Activated T-cell treated with anti-CD3 and anti-CD28 coated beads, Interleukin-2, amount 50 U/mL, for 72 hours (primary cell): ENCODE measurements at regions not wholly inside any gene's neighbourhood (a gene's known extent, or its start where the extent isn't known, plus 50 kb on each side); places are given as distances from the start of the nearest gene placed in this dataset.

Experiments
- ATAC-seq, 2 donors: fragments of 150-1000 bp; cut with Tn5 transposase; replicated peaks in 1 of 2; 2 replicates each; pipeline ENCODE4 v1.10.0; 2021; ENCODE audit warnings: moderate library complexity in 2 of 2, mild to moderate bottlenecking in 1 of 2
- DNase-seq, 2 donors: peaks; one replicate each; pipeline ENCODE4 v3.0.0; 2021 to 2022; ENCODE audit warnings: mixed read lengths in 1 of 2
- H3K27ac Mint-ChIP-seq: one replicate; pipeline ENCODE4 v1.8.0; 2022; ENCODE audit warnings: mild to moderate bottlenecking, moderate library complexity, mixed read lengths
- H3K27me3 Mint-ChIP-seq: one replicate; pipeline ENCODE4 v1.8.0; 2022; ENCODE audit warnings: low read depth, mixed read lengths
- H3K36me3 Mint-ChIP-seq, 2 donors: one replicate each; pipeline ENCODE4 v1.8.0; 2022; ENCODE audit warnings: mixed read lengths in 2 of 2, mild to moderate bottlenecking in 1 of 2; ENCODE audit not compliant: insufficient read depth in 2 of 2
- H3K4me1 Mint-ChIP-seq: one replicate; pipeline ENCODE4 v1.8.0; 2022; ENCODE audit warnings: low read depth, mixed read lengths
- H3K4me3 Mint-ChIP-seq, 2 donors: one replicate each; pipeline ENCODE4 v1.8.0; 2022; ENCODE audit warnings: mild to moderate bottlenecking in 2 of 2, mixed read lengths in 2 of 2, moderate library complexity in 2 of 2
- H3K9me3 Mint-ChIP-seq, 2 donors: one replicate each; pipeline ENCODE4 v1.8.0; 2022; ENCODE audit warnings: mixed read lengths in 2 of 2

GRCh38 chr6:147757291-147757690 is 248.8 kb downstream of the SAMD5 start:
- Mint-ChIP-seq H3K9me3 (peaks cover 6 to 9% of the 10 kb centered on the region in 2 donors), H3K27me3 (no peaks in the 10 kb centered on the region), H3K4me3 (no peak overlapping the region), H3K4me1 (no peaks in the 10 kb centered on the region), H3K36me3 (no peaks in the 10 kb centered on the region), H3K27ac (no peak overlapping the region)
- ATAC-seq (no peak), DNase-seq (no peak)

- peaks cover 6 to 9% of the 10 kb centered on the region in 2 donors for H3K9me3 Mint-ChIP-seq
- H3K4me1 Mint-ChIP-seq = no peaks in the 10 kb centered on the region
- no peaks in the 10 kb centered on the region for H3K36me3 Mint-ChIP-seq
- no peak overlapping the region for H3K4me3 Mint-ChIP-seq
- H3K27me3 Mint-ChIP-seq = no peaks in the 10 kb centered on the region
- no peak overlapping the region for H3K27ac Mint-ChIP-seq
- ATAC-seq = no peak
- no peak for DNase-seq
Measured at GRCh38 chr6:147758303-147758702, 249.8 kb downstream of the SAMD5 start.

GRCh38 chr6:147759093-147759492 is 250.6 kb downstream of the SAMD5 start:
- Mint-ChIP-seq H3K27ac (no peak overlapping the region), H3K27me3 (no peaks in the 10 kb centered on the region)
- no peak for ATAC-seq

GRCh38 chr6:147759536-147759935 is 251.0 kb downstream of the SAMD5 start:
- no peaks in the 10 kb centered on the region for H3K36me3 Mint-ChIP-seq
- peaks cover 0 to 5% of the 10 kb centered on the region in 2 donors for H3K9me3 Mint-ChIP-seq
- H3K4me3 Mint-ChIP-seq = no peak overlapping the region
- ATAC-seq = no peak
- H3K27me3 Mint-ChIP-seq = no peaks in the 10 kb centered on the region
- H3K27ac Mint-ChIP-seq = no peak overlapping the region
- H3K4me1 Mint-ChIP-seq = no peaks in the 10 kb centered on the region
- no peak for DNase-seq

More at GRCh38 chr6:147759093-147759492, 250.6 kb downstream of the SAMD5 start:
- H3K9me3 Mint-ChIP-seq = peaks cover 0 to 5% of the 10 kb centered on the region in 2 donors
- H3K4me3 Mint-ChIP-seq = no peak overlapping the region
- no peak for DNase-seq
- H3K36me3 Mint-ChIP-seq = no peaks in the 10 kb centered on the region
- H3K4me1 Mint-ChIP-seq = no peaks in the 10 kb centered on the region

- H3K36me3 Mint-ChIP-seq = no peaks in the 10 kb centered on the region
- H3K9me3 Mint-ChIP-seq = peaks cover 0 to 3% of the 10 kb centered on the region in 2 donors
- no peak overlapping the region for H3K27ac Mint-ChIP-seq
- H3K4me3 Mint-ChIP-seq = no peak overlapping the region
- no peaks in the 10 kb centered on the region for H3K4me1 Mint-ChIP-seq
- no peak for ATAC-seq
- H3K27me3 Mint-ChIP-seq = no peaks in the 10 kb centered on the region
- no peak for DNase-seq
Measured at GRCh38 chr6:147765541-147765940, 257.1 kb downstream of the SAMD5 start.

- Mint-ChIP-seq H3K9me3 (peaks cover 0 to 3% of the 10 kb centered on the region in 2 donors), H3K4me1 (no peaks in the 10 kb centered on the region), H3K27me3 (no peaks in the 10 kb centered on the region), H3K4me3 (no peak overlapping the region), H3K27ac (no peak overlapping the region), H3K36me3 (no peaks in the 10 kb centered on the region)
- ATAC-seq (no peak), DNase-seq (no peak)
Measured at GRCh38 chr6:147768969-147769368, 260.5 kb downstream of the SAMD5 start.

GRCh38 chr6:147769496-147770087 is 261.1 kb downstream of the SAMD5 start:
- no peaks in the 10 kb centered on the region for H3K36me3 Mint-ChIP-seq
- H3K4me1 Mint-ChIP-seq = no peaks in the 10 kb centered on the region
- H3K9me3 Mint-ChIP-seq = peaks cover 0 to 3% of the 10 kb centered on the region in 2 donors
- H3K27me3 Mint-ChIP-seq = no peaks in the 10 kb centered on the region
- ATAC-seq (no peak), DNase-seq (no peak)
- no peak overlapping the region for H3K27ac Mint-ChIP-seq
- no peak overlapping the region for H3K4me3 Mint-ChIP-seq

- H3K4me3 Mint-ChIP-seq = no peak overlapping the region
- DNase-seq (no peak), ATAC-seq (no peak)
- H3K9me3 Mint-ChIP-seq = peaks cover 0 to 3% of the 10 kb centered on the region in 2 donors
- no peak overlapping the region for H3K27ac Mint-ChIP-seq
- H3K27me3 Mint-ChIP-seq = no peaks in the 10 kb centered on the region
- H3K36me3 Mint-ChIP-seq = no peaks in the 10 kb centered on the region
- no peaks in the 10 kb centered on the region for H3K4me1 Mint-ChIP-seq
Measured at GRCh38 chr6:147770221-147770620, 261.7 kb downstream of the SAMD5 start.

GRCh38 chr6:147772724-147773123 is 264.2 kb downstream of the SAMD5 start:
- Mint-ChIP-seq H3K36me3 (no peaks in the 10 kb centered on the region), H3K27ac (no peak overlapping the region), H3K4me3 (no peak overlapping the region), H3K27me3 (no peaks in the 10 kb centered on the region), H3K4me1 (no peaks in the 10 kb centered on the region), H3K9me3 (no peaks in the 10 kb centered on the region)
- no peak for ATAC-seq
- no peak for DNase-seq

- Mint-ChIP-seq H3K4me1 (no peaks in the 10 kb centered on the region), H3K27me3 (no peaks in the 10 kb centered on the region), H3K4me3 (no peak overlapping the region), H3K9me3 (no peaks in the 10 kb centered on the region), H3K36me3 (no peaks in the 10 kb centered on the region), H3K27ac (no peak overlapping the region)
- no peak for DNase-seq
- ATAC-seq = no peak
Measured at GRCh38 chr6:147774856-147775255, 266.4 kb downstream of the SAMD5 start.

- no peak overlapping the region for H3K4me3 Mint-ChIP-seq
- ATAC-seq (no peak), DNase-seq (no peak)
- H3K9me3 Mint-ChIP-seq = no peaks in the 10 kb centered on the region
- H3K27ac Mint-ChIP-seq = no peak overlapping the region
- H3K36me3 Mint-ChIP-seq = no peaks in the 10 kb centered on the region
- H3K4me1 Mint-ChIP-seq = no peaks in the 10 kb centered on the region
- H3K27me3 Mint-ChIP-seq = no peaks in the 10 kb centered on the region
Measured at GRCh38 chr6:147776631-147777213, 268.2 kb downstream of the SAMD5 start.

GRCh38 chr6:147779624-147780023 is 271.1 kb downstream of the SAMD5 start:
- DNase-seq (no peak), ATAC-seq (no peak)
- Mint-ChIP-seq H3K4me3 (no peak overlapping the region), H3K4me1 (no peaks in the 10 kb centered on the region), H3K36me3 (no peaks in the 10 kb centered on the region), H3K27ac (no peak overlapping the region), H3K9me3 (no peaks in the 10 kb centered on the region), H3K27me3 (no peaks in the 10 kb centered on the region)

- Mint-ChIP-seq H3K4me1 (no peaks in the 10 kb centered on the region), H3K36me3 (no peaks in the 10 kb centered on the region), H3K27ac (no peak overlapping the region), H3K27me3 (no peaks in the 10 kb centered on the region), H3K9me3 (no peaks in the 10 kb centered on the region), H3K4me3 (no peak overlapping the region)
- ATAC-seq (no peak), DNase-seq (no peak)
Measured at GRCh38 chr6:147782302-147782701, 273.8 kb downstream of the SAMD5 start.

GRCh38 chr6:147784371-147784770 is 275.9 kb downstream of the SAMD5 start:
- Mint-ChIP-seq H3K4me1 (no peaks in the 10 kb centered on the region), H3K9me3 (no peaks in the 10 kb centered on the region), H3K36me3 (no peaks in the 10 kb centered on the region), H3K27ac (no peak overlapping the region), H3K27me3 (no peaks in the 10 kb centered on the region), H3K4me3 (no peak overlapping the region)
- DNase-seq (no peak), ATAC-seq (no peak)
